Heart left ventricle (tissue), 13 donors: ENCODE measurements at regions not wholly inside any gene's neighbourhood (a gene's known extent, or its start where the extent isn't known, plus 50 kb on each side); places are given as distances from the start of the nearest gene placed in this dataset.

Experiments used
- POLR2A ChIP-seq, 2 donors: fragments of 450-650 bp; IDR thresholded peaks; one replicate each; pipeline ENCODE4 v1.6.1; 2017; ENCODE audit warnings: antibody characterized with exemption in 2 of 2, mild to moderate bottlenecking in 2 of 2, moderate library complexity in 2 of 2
- TF ChIP-seq, protein P1 (sequence below), 12 donors: fragments of 200-600 bp; sonication (generic) in 4 of 12; IDR thresholded peaks; one replicate each; pipeline versions ENCODE4 v1.5.0 to v1.8.0; 2018 to 2022; ENCODE audit warnings: antibody characterized with exemption in 12 of 12, mild to moderate bottlenecking in 5 of 12
- donor health status: ischemic (EF 13 %, LVEDD 7.1; RV severe dilation, severe dysfunction).
- donor health status: DM: no; HTN: yes; CAD: no.
- donor health status: DM: no; HTN: no; CAD: no.
- donor health status: ischemic (EF 25% LVEDD 6.9; RV normal size, moderate dysfunction).
- donor health status: ischemic (EF 25% LVEDD 5.7; RV mildly dilated, moderate dysfunction).
- donor health status: ischemic (EF 35%, LVEDD 5.7; RV mildly dilated, moderate dysfunction).
- donor health status: nonischemic (EF 11% LVEDD 7.7; RV severe dilation, severe dysfunction).
- donor health status: DM: yes; HTN: yes; CAD: no.
- donor health status: PGD.
- donor health status: ischemic (EF 29% LVEDD 5.4; RV normal size, mild dysfunction).
- donor health status: nonischemic (EF 23%, LVEDD 6.1; RV moderate dilation, normal function).

DNA sequence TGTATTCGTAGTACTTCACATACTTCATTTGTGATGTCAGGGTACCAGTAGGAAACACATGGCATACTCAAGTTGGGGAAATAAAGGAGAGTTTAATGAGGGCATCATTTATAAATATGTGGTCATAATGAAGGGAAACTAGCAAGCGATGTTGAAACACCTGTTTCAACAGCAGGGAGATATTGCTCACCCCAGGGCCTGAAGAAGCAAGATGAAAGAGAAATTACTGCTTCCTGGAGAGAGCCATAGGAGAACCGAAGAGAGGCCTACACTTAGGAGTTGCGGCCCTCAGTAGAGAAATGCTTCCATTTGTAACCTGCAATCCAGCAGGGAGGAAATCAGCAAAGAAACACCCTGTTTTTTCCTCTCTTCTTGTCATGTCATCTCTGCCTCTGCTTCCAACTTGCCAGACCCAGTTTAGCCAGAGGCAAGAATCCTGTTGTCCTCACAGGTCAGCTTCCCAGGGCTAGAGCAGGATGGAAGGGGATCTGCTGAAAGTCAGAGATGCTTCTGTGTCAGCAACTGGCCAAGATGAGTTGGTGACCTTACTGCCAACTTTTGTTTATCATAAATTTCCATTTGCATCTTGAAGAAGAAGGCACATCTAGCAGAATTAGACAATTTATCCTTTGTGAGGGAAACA is 67.6 kb upstream of the TSPAN2 start:
- TF ChIP-seq, protein P1, sequence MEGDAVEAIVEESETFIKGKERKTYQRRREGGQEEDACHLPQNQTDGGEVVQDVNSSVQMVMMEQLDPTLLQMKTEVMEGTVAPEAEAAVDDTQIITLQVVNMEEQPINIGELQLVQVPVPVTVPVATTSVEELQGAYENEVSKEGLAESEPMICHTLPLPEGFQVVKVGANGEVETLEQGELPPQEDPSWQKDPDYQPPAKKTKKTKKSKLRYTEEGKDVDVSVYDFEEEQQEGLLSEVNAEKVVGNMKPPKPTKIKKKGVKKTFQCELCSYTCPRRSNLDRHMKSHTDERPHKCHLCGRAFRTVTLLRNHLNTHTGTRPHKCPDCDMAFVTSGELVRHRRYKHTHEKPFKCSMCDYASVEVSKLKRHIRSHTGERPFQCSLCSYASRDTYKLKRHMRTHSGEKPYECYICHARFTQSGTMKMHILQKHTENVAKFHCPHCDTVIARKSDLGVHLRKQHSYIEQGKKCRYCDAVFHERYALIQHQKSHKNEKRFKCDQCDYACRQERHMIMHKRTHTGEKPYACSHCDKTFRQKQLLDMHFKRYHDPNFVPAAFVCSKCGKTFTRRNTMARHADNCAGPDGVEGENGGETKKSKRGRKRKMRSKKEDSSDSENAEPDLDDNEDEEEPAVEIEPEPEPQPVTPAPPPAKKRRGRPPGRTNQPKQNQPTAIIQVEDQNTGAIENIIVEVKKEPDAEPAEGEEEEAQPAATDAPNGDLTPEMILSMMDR (IDR thresholded peaks at IDR 0.05): no peak
- no peak for TF ChIP-seq POLR2A (IDR thresholded peaks at IDR 0.05)
